ENCODE measurements at regions not wholly inside any gene's neighbourhood (a gene's known extent, or its start where the extent isn't known, plus 50 kb on each side); places are given as distances from the start of the nearest gene placed in this dataset.

DNA sequence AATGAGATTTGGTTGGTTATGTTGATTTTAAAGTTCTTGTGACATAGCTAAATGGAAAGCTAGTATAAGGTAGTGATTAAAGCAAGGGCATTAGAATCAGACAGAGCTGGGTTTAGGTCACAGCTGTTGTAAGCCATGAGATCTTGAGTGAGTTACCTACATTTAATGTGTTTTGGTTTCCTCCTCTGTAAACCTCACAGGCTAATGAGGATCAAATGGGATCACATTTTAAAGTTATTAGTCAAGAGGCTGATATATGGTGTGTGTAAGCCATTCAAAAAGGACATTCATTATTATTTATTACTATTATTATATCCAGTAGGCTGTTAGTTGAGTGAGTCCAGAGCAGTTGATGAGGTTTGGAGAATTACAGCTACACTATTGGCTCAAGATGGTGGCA lies 416.2 kb downstream of the IRS1 start:
- TF ChIP-seq, protein P1, sequence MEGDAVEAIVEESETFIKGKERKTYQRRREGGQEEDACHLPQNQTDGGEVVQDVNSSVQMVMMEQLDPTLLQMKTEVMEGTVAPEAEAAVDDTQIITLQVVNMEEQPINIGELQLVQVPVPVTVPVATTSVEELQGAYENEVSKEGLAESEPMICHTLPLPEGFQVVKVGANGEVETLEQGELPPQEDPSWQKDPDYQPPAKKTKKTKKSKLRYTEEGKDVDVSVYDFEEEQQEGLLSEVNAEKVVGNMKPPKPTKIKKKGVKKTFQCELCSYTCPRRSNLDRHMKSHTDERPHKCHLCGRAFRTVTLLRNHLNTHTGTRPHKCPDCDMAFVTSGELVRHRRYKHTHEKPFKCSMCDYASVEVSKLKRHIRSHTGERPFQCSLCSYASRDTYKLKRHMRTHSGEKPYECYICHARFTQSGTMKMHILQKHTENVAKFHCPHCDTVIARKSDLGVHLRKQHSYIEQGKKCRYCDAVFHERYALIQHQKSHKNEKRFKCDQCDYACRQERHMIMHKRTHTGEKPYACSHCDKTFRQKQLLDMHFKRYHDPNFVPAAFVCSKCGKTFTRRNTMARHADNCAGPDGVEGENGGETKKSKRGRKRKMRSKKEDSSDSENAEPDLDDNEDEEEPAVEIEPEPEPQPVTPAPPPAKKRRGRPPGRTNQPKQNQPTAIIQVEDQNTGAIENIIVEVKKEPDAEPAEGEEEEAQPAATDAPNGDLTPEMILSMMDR (IDR thresholded peaks at IDR 0.05; ENCODE audit: low read length) = no peak
- TF ChIP-seq EZH2 (IDR thresholded peaks at IDR 0.05; ENCODE audit: borderline replicate concordance, low read length) = no peak

Data from OCI-LY1 (cell line).